T-cell (primary cell): ENCODE measurements at regions not wholly inside any gene's neighbourhood (a gene's known extent, or its start where the extent isn't known, plus 50 kb on each side); places are given as distances from the start of the nearest gene placed in this dataset.

Experiments used
- ATAC-seq, 4 experiments: fragments of 200-7000 bp in 3 of 4; fragments of 150-1000 bp in 1 of 4; cut with Tn5 transposase; replicated peaks in 1 of 4; 1 replicate in 3 of 4; 2 replicates in 1 of 4; pipeline ENCODE4 v1.10.0; 2021; ENCODE audit warnings: moderate library complexity in 3 of 4, mild to moderate bottlenecking in 2 of 4, moderate number of reproducible peaks in 1 of 4
- CTCF ChIA-PET, 2 donors: fragments of 300-600 bp; sonication (Branson Sonifier 250); formaldehyde crosslinking; loops; one replicate each; lab custom pipeline; 2022; ENCODE audit warnings: antibody characterized with exemption in 2 of 2; lab: Charles Lee
- POLR2A ChIA-PET, 2 donors: fragments of 300-600 bp; sonication (Branson Sonifier 250); formaldehyde crosslinking; loops; one replicate each; lab custom pipeline; 2022; ENCODE audit warnings: antibody characterized with exemption in 2 of 2; lab: Charles Lee
- DNase-seq, 35 experiments: peaks; one replicate each; pipeline versions ENCODE4 v3.0.0 to v3.0.0-alpha.2; 2013 to 2023
- H3K27ac ChIP-seq: one replicate; pipeline ENCODE4 v1.5.1; 2013; ENCODE audit warnings: low read length
- H3K27me3 ChIP-seq, 2 experiments: replicated peaks in 1 of 2; 1 replicate in 1 of 2; 2 replicates in 1 of 2; pipeline versions ENCODE4 v1.6.1 to v1.7.0; 2013; ENCODE audit warnings: low read length in 1 of 2, mixed read lengths in 1 of 2; ENCODE audit not compliant: control insufficient read depth in 2 of 2, insufficient read depth in 2 of 2; ENCODE audit errors: extremely low read depth in 1 of 2
- H3K36me3 ChIP-seq, 2 donors: 1 replicate in 1 of 2; 2 replicates in 1 of 2; pipeline versions ENCODE4 v1.6.1 to v1.7.0; 2013; ENCODE audit warnings: low read length in 1 of 2; ENCODE audit not compliant: control insufficient read depth in 2 of 2, insufficient read depth in 1 of 2; ENCODE audit errors: extremely low read depth in 1 of 2
- H3K4me1 ChIP-seq, 2 experiments: 1 replicate in 1 of 2; 2 replicates in 1 of 2; pipeline versions ENCODE4 v1.6.1 to v1.7.0; 2013; ENCODE audit warnings: low read length in 2 of 2, mixed read lengths in 1 of 2; ENCODE audit not compliant: insufficient read depth in 2 of 2, control insufficient read depth in 1 of 2; ENCODE audit errors: extremely low read depth in 1 of 2
- H3K4me3 ChIP-seq, 2 donors: 1 replicate in 1 of 2; 2 replicates in 1 of 2; pipeline versions ENCODE4 v1.5.1 to v1.7.0; 2013; ENCODE audit warnings: mild to moderate bottlenecking in 2 of 2, low read length in 1 of 2, moderate library complexity in 1 of 2; ENCODE audit not compliant: control insufficient read depth in 1 of 2; ENCODE audit errors: extremely low read depth in 1 of 2
- H3K9me3 ChIP-seq: 2 replicates; pipeline ENCODE4 v1.7.0; 2013
- H3K27ac Mint-ChIP-seq, 2 donors: one replicate each; pipeline ENCODE4 v1.8.0; 2020 to 2021; ENCODE audit warnings: mild to moderate bottlenecking in 2 of 2, mixed read lengths in 2 of 2
- H3K27me3 Mint-ChIP-seq, 2 donors: one replicate each; pipeline ENCODE4 v1.8.0; 2021 to 2022; ENCODE audit warnings: mixed read lengths in 2 of 2
- H3K36me3 Mint-ChIP-seq: one replicate; pipeline ENCODE4 v1.8.0; 2021; ENCODE audit warnings: mixed read lengths
- H3K4me1 Mint-ChIP-seq, 3 donors: one replicate each; pipeline ENCODE4 v1.8.0; 2020 to 2022; ENCODE audit warnings: mixed read lengths in 3 of 3, mild to moderate bottlenecking in 1 of 3
- H3K4me3 Mint-ChIP-seq, 3 donors: one replicate each; pipeline ENCODE4 v1.8.0; 2020 to 2022; ENCODE audit warnings: mild to moderate bottlenecking in 3 of 3, mixed read lengths in 3 of 3, moderate library complexity in 3 of 3
- H3K9me3 Mint-ChIP-seq, 3 donors: one replicate each; pipeline ENCODE4 v1.8.0; 2020 to 2022; ENCODE audit warnings: mixed read lengths in 3 of 3
- WGBS: methylation state at CpG from one replicate; pipeline ENCODE4 v1.1.5; 2013; ENCODE audit warnings: missing lambda C conversion rate; ENCODE audit not compliant: insufficient coverage; 5-methylcytosine and 5-hydroxymethylcytosine counted together

GRCh38 chr7:156148995-156149394, 336.7 kb upstream of the SHH start:
- no peak overlapping the region for H3K4me3 ChIP-seq
- Mint-ChIP-seq H3K9me3 (no peaks in the 10 kb centered on the region), H3K27me3 (peaks cover 10 to 14% of the 10 kb centered on the region in 2 donors), H3K36me3 (no peaks in the 10 kb centered on the region), H3K4me3 (no peak overlapping the region), H3K4me1 (no peaks in the 10 kb centered on the region), H3K27ac (no peak overlapping the region)
- POLR2A ChIA-PET = no interaction called here
- no peak for ATAC-seq
- no peak overlapping the region for H3K27ac ChIP-seq
- WGBS = 100% methylated on average over 1 of the region's 9 CpGs
- no peaks in the 10 kb centered on the region for H3K9me3 ChIP-seq
- CTCF ChIA-PET = interaction anchor here in 1 of 2 donors (0.5 to 0.6 kb wide), 2 partner anchors 11 to 1131 kb away, joined by 3 to 7 read pairs; no protein-coding TSS in a partner anchor
- DNase-seq = no peak
- H3K27me3 ChIP-seq = peaks cover 0 to 18% of the 10 kb centered on the region in 2 experiments
- H3K36me3 ChIP-seq = no peaks in the 10 kb centered on the region
- no peaks in the 10 kb centered on the region for H3K4me1 ChIP-seq

- Histone ChIP-seq H3K27me3 (peaks cover 0 to 22% of the 10 kb centered on the region in 2 experiments), H3K9me3 (no peaks in the 10 kb centered on the region), H3K4me3 (no peak overlapping the region), H3K36me3 (no peaks in the 10 kb centered on the region), H3K27ac (no peak overlapping the region), H3K4me1 (no peaks in the 10 kb centered on the region)
- Mint-ChIP-seq H3K27ac (no peak overlapping the region), H3K27me3 (peaks cover 10 to 14% of the 10 kb centered on the region in 2 donors), H3K4me3 (no peak overlapping the region), H3K36me3 (no peaks in the 10 kb centered on the region), H3K9me3 (no peaks in the 10 kb centered on the region), H3K4me1 (no peaks in the 10 kb centered on the region)
- POLR2A ChIA-PET = no interaction called here
- ATAC-seq (no peak), DNase-seq (no peak)
- 92% methylated on average over 6 of the region's 8 CpGs for WGBS
- CTCF ChIA-PET = interaction anchor here in 1 of 2 donors (0.6 kb wide), 1 partner anchor 11 kb away, joined by 3 read pairs; no protein-coding TSS in a partner anchor
Measured at GRCh38 chr7:156148547-156148946, 336.3 kb upstream of the SHH start.

DNA sequence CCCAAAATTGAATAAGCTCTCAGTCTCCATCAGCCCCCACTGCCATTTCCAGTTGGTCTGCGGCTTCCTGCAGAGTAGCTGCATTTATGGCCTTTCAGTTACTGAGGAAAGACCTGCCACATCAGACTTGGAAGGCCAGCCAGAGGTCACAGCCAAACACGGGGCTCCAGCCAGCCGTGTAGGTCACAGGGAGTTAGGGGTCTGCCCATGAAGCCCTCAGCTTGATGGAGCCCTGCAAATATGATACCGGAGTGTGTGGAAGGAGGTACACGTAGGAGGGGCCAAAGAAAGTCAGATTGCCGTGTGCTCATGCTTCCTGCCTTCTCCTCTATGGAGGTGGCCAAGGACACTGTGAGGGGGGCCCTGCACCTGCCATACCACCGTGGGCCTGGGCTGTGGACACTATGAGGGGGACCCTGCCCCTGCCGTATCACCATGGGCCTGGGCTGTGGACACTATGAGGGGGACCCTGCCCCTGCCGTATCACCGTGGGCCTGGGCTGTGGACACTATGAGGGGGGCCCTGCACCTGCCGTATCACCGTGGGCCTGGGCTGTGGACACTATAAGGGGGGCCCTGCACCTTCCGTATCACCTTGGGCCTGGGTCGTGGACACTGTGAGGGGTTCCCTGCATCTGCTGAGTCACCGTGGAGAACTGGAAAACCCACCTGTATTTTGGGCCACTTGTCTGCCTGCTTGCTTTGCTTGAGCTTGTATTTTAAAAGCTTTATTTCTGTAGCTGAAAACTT, 335.7 kb upstream of the SHH start:
- ChIA-PET CTCF (no interaction called here), POLR2A (no interaction called here)
- peaks cover 0 to 27% of the 10 kb centered on the region in 2 experiments for H3K27me3 ChIP-seq
- H3K4me1 ChIP-seq = no peaks in the 10 kb centered on the region
- Mint-ChIP-seq H3K27me3 (peaks cover 12 to 15% of the 10 kb centered on the region in 2 donors), H3K4me1 (no peaks in the 10 kb centered on the region), H3K36me3 (no peaks in the 10 kb centered on the region), H3K27ac (no peak overlapping the region), H3K4me3 (no peak overlapping the region), H3K9me3 (no peaks in the 10 kb centered on the region)
- no peaks in the 10 kb centered on the region for H3K36me3 ChIP-seq
- DNase-seq (no peak), ATAC-seq (no peak)
- no peak overlapping the region for H3K27ac ChIP-seq
- H3K4me3 ChIP-seq = no peak overlapping the region
- no peaks in the 10 kb centered on the region for H3K9me3 ChIP-seq
- WGBS = 84% methylated on average over 13 of the region's 15 CpGs

GRCh38 chr7:156147104-156147503, 334.8 kb upstream of the SHH start:
- CTCF ChIA-PET = no interaction called here
- H3K4me1 ChIP-seq = no peaks in the 10 kb centered on the region
- peaks cover 13 to 15% of the 10 kb centered on the region in 2 donors for H3K27me3 Mint-ChIP-seq
- no peaks in the 10 kb centered on the region for H3K36me3 ChIP-seq
- H3K9me3 ChIP-seq = no peaks in the 10 kb centered on the region
- no peaks in the 10 kb centered on the region for H3K9me3 Mint-ChIP-seq
- no peaks in the 10 kb centered on the region for H3K4me1 Mint-ChIP-seq
- no peaks in the 10 kb centered on the region for H3K36me3 Mint-ChIP-seq
- H3K4me3 ChIP-seq = no peak overlapping the region
- H3K27me3 ChIP-seq = peaks cover 0 to 27% of the 10 kb centered on the region in 2 experiments
- ATAC-seq = no peak
- H3K27ac Mint-ChIP-seq = no peak overlapping the region
- no peak overlapping the region for H3K4me3 Mint-ChIP-seq
- DNase-seq = no peak
- POLR2A ChIA-PET = no interaction called here
- 94% methylated on average over 2 of the region's 6 CpGs for WGBS
- H3K27ac ChIP-seq = no peak overlapping the region

GRCh38 chr7:156145996-156146395, 333.7 kb upstream of the SHH start:
- POLR2A ChIA-PET = no interaction called here
- WGBS = 66% methylated on average over 7 of the region's 8 CpGs
- H3K36me3 Mint-ChIP-seq = no peaks in the 10 kb centered on the region
- H3K27me3 Mint-ChIP-seq = peaks cover 8 to 11% of the 10 kb centered on the region in 2 donors
- CTCF ChIA-PET = no interaction called here
- H3K9me3 ChIP-seq = no peaks in the 10 kb centered on the region
- H3K27ac ChIP-seq = no peak overlapping the region
- no peak overlapping the region for H3K4me3 ChIP-seq
- no peak for ATAC-seq
- no peak overlapping the region for H3K27ac Mint-ChIP-seq
- H3K4me1 ChIP-seq = no peaks in the 10 kb centered on the region
- H3K4me3 Mint-ChIP-seq = no peak overlapping the region
- H3K4me1 Mint-ChIP-seq = no peaks in the 10 kb centered on the region
- H3K9me3 Mint-ChIP-seq = no peaks in the 10 kb centered on the region
- H3K36me3 ChIP-seq = no peaks in the 10 kb centered on the region
- no peak for DNase-seq
- H3K27me3 ChIP-seq = peaks cover 0 to 27% of the 10 kb centered on the region in 2 experiments

- WGBS = 83% methylated on average over 4 of the region's 6 CpGs
- H3K9me3 Mint-ChIP-seq = no peaks in the 10 kb centered on the region
- H3K36me3 Mint-ChIP-seq = no peaks in the 10 kb centered on the region
- no peak overlapping the region for H3K27ac ChIP-seq
- CTCF ChIA-PET = no interaction called here
- peaks cover 6 to 14% of the 10 kb centered on the region in 2 donors for H3K27me3 Mint-ChIP-seq
- H3K4me1 ChIP-seq = no peaks in the 10 kb centered on the region
- POLR2A ChIA-PET = no interaction called here
- no peak overlapping the region for H3K4me3 Mint-ChIP-seq
- no peaks in the 10 kb centered on the region for H3K36me3 ChIP-seq
- no peak overlapping the region for H3K4me3 ChIP-seq
- H3K27ac Mint-ChIP-seq = no peak overlapping the region
- H3K4me1 Mint-ChIP-seq = no peaks in the 10 kb centered on the region
- H3K27me3 ChIP-seq = peaks cover 0 to 28% of the 10 kb centered on the region in 2 experiments
- ATAC-seq (no peak), DNase-seq (no peak)
- H3K9me3 ChIP-seq = no peaks in the 10 kb centered on the region
Measured at GRCh38 chr7:156145184-156145583, 332.9 kb upstream of the SHH start.
